Activated naive CD8-positive, alpha-beta T cell treated with anti-CD3 and anti-CD28 coated beads, Interleukin-2, amount 50 U/mL, for 16 hours (primary cell): ENCODE measurements at regions not wholly inside any gene's neighbourhood (a gene's known extent, or its start where the extent isn't known, plus 50 kb on each side); places are given as distances from the start of the nearest gene placed in this dataset.
A peak's percentile ranks its signal among the peaks of the same experiment; 100 is the strongest.
"Not testable (repeated sequence)": the region's sequence is repeated elsewhere in the genome, so short reads cannot be mapped to it uniquely, and the experiment has no call there.

Experiments
- DNase-seq: peaks from one replicate; pipeline ENCODE4 v3.0.0-alpha.2; 2020; ENCODE audit warnings: low read depth, low spot score

DNA sequence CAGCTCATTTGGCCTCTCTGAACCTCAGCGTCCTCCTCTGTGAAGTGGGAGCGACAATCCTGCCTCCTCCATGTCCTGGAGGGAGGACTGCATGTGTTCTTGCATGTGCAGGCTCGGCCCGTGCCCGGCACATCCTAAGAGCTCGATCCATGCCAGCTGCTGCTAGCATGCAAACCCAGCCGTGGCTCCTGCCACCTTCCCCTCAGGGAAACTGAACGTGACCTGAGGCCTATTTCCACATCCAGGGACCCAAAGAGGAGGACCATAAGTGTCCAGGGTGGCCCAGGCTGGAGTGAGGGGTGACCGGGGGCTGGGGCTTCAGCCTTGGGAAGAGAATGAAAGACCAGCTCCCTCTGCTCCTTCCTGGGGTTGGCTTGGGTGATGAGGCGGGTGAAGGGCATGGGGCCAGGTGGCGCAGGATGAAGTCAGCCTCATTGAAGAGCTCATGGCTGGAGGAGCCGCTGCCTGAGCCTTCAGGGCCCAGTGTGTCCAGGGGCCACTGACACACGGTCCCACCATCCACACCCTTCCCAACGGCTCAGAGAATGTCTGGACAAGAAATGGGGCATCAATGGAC lies 115.7 kb upstream of the AKAP13 start:
- DNase-seq, result not testable (repeated sequence)

DNA sequence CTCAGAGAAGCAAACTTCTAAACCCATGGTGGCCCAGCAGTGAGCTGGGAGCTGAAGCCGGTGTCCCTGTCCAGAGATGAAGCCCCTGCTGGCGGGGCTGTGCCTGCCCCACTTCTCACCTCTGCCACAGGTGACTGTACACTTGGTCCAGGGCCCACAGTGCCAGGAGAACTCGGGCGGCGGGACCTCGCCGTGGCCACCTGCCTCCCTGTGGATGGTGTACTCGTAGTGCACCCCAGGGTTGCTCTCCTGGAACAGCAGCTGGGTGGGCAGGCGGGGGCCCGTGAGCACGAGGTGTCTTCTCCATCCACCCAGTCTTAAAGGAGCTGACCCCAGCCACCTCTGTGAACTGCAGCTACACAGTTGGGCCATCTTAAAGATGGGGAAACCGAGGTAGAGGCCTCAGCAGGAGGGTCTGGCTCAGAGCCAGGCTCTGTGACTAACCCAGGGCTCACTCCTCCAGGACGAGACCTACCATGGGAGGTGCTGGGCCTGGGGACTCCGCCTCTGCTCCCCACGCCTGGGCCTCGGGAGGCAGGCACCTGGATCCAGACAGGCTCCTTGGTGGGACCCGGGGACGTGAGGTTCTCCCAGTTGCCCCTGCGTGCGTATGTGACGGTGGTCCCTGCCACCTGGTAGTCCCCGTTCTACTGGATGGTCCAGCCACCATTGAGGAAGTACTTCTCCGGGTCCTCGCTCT lies 113.1 kb upstream of the AKAP13 start:
- DNase-seq, result not testable (repeated sequence)

DNA sequence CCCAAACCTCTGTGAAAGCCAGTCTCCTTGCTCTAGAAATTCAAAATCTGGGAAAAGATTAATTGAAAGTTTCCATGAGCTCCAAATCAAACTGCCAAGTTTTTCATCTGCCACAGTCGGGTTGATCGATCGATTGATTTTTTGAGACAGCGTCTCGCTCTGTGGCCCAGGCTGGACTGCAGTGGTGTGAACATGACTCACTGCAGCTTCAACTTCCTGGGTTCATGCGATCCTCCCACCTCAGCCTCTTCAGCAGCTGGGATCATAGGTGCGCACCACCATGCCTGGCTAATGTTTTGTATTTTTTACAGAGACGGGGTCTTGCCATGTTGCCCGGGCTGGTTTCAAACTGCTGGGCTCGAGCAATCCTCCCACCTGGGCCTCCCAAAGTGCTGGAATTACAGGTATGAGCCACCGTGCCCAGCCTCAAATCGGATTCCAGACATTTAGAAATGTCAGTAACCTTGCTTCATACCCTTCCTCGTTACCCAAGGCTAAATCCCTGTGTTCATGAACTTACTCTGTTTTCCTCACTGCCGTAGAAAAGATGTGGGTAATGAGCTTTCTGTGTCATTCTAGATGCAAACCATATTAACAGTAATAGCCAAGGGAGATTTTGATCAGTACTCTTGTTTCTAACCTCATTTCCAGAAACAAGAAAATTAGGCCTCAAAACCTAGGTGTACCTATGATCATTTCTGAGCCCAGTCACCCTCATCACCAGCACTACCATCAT lies 105.9 kb upstream of the AKAP13 start:
- DNase-seq, result no peak

DNA sequence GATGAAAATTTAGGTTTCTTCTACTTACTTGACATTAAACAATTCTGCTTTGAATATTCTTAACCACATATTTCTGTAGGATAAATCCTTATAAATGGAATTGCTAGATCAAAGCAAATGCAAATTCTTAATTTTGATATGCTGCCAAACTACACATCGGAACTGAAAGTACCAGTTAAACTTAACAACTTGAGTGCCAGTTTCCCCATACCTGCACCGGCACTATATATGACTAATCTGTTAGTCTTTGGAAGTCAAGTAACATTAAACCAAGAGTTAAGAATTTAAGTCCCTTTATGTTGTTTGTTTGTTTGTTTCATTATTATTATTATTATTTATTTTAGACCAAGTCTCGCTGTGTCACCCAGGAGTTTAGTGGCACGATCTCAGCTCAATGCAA lies 103.9 kb upstream of the AKAP13 start:
- no peak for DNase-seq

DNA sequence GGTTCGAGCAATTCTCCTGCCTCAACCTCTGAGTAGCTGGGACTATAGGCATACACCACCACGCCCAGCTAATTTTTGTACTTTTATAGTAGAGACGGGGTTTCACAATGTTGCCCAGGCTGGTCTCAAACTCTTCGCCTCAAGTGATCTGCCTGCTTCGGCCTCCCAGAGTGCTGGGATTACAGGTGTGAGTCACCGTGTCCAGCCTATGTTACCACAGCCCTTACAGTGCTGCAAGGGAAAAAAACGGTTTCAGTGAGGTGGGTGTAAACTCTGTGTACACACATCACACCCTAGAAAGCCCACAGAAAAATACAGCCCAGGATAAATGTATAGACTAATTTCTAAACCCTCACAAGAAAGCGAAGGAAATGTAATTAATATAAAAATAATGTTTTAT lies 103.5 kb upstream of the AKAP13 start:
- DNase-seq, result no peak

- DNase-seq, result no peak
Measured at GRCh38 chr15:85277847-85278370, 102.5 kb upstream of the AKAP13 start.

GRCh38 chr15:85280203-85280602 lies 100.2 kb upstream of the AKAP13 start:
- no peak for DNase-seq

- DNase-seq, result no peak
Measured at GRCh38 chr15:85281293-85281882, 99.0 kb upstream of the AKAP13 start.

GRCh38 chr15:85282504-85283115 lies 97.8 kb upstream of the AKAP13 start:
- DNase-seq, result no peak

DNA sequence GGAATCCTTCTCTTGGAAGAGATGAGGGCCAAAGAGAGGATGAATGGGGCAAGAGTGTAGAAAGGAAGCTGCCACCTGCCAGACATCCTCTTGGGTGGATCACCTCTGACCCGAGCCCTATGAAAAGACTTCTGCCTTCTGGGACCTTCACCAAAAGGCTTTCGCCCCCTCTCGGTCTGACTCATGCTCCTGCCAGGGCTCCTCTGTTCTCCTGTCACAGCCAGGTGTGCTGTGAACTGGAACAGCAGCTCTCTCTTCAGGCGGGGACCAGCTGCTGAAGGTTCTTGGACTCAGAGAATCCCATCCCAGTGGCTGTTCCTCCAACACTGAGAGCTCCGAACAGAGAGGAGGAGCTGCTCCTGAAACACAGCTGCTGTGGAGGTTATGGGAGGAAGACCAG lies 96.6 kb upstream of the AKAP13 start:
- not testable (repeated sequence) for DNase-seq

DNA sequence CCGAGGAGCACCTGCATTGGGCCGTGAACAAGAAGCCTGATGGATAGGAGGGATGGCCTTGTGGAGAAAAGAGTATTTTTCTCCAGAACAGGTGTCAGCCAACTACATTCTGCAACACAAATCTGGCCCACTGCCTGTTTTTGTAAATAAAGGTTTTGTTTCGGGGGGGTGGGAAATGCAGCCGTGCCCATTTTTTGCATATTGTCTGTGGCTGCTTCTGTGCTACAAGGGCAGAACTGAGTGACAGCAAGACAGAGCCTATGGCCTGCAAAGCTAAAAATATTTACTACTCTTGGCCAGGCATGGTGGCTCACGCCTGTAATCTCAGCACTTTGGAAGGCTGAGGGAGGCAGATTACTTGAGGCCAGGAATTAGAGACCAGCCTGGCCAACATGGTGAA lies 95.9 kb upstream of the AKAP13 start:
- no peak for DNase-seq

- no peak for DNase-seq
Measured at GRCh38 chr15:85289677-85290365, 90.6 kb upstream of the AKAP13 start.

GRCh38 chr15:85292583-85292982 lies 87.8 kb upstream of the AKAP13 start:
- not testable (repeated sequence) for DNase-seq

GRCh38 chr15:85296615-85297402 lies 83.6 kb upstream of the AKAP13 start:
- peak; percentile 44 for DNase-seq

GRCh38 chr15:85297537-85297936 lies 82.9 kb upstream of the AKAP13 start:
- DNase-seq, result no peak

GRCh38 chr15:85298366-85298765 lies 82.0 kb upstream of the AKAP13 start:
- DNase-seq, result no peak

GRCh38 chr15:85298941-85299340 lies 81.5 kb upstream of the AKAP13 start:
- no peak for DNase-seq

GRCh38 chr15:85302271-85302670 lies 78.1 kb upstream of the AKAP13 start:
- no peak for DNase-seq

DNA sequence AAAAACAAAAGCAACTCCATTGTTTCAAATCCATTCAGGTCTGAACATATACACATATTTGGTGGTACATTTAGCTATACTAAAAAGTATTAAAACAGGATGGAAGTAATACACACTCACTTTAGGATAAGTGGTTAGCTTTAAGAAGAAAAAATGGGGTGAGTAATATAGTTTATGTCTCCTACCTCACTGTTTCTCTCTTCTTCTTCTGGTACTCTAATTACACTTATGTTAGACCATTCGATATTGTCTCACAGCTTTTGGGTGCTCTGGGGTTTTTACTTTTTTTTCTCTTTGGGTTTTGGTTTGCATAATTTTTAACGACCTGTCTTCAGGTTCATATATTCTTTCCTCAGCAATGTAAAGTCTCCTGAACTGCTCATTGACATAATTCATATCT lies 75.4 kb upstream of the AKAP13 start:
- no peak for DNase-seq

- DNase-seq, result no peak
Measured at GRCh38 chr15:85306946-85307686, 73.3 kb upstream of the AKAP13 start.
